HAP-1 (cell line): ENCODE measurements at regions not wholly inside any gene's neighbourhood (a gene's known extent, or its start where the extent isn't known, plus 50 kb on each side); places are given as distances from the start of the nearest gene placed in this dataset.

Experiments used
- DNase-seq, 2 experiments: peaks; one replicate each; pipeline ENCODE4 v3.0.0-alpha.2; 2016 to 2020; ENCODE audit warnings: low spot score in 2 of 2
- H3K27me3 ChIP-seq: fragments of 250-450 bp; sonication (Bioruptor Pico); 2 replicates; pipeline ENCODE4 v1.5.1; 2020; ENCODE audit warnings: low read depth, mild to moderate bottlenecking, moderate library complexity
- H3K36me3 ChIP-seq: fragments of 250-450 bp; sonication (Bioruptor Pico); replicated peaks from 2 replicates; pipeline ENCODE4 v1.5.1; 2020; ENCODE audit warnings: mild to moderate bottlenecking
- H3K4me1 ChIP-seq: fragments of 250-450 bp; sonication (Bioruptor Pico); 2 replicates; pipeline ENCODE4 v1.5.1; 2020; ENCODE audit warnings: mild to moderate bottlenecking
- H3K4me3 ChIP-seq: fragments of 250-450 bp; sonication (Bioruptor Pico); 2 replicates; pipeline ENCODE4 v1.5.1; 2020; ENCODE audit warnings: mild to moderate bottlenecking, moderate library complexity
- H3K9me3 ChIP-seq: fragments of 250-450 bp; sonication (Bioruptor Pico); 2 replicates; pipeline ENCODE4 v1.5.1; 2020; ENCODE audit warnings: mild to moderate bottlenecking, moderate library complexity
- in situ Hi-C: fragments of 300-500 bp; cut with MboI; formaldehyde crosslinking; loops from 3 replicates; pipeline ENCODE4 v1.14.3; 2020; ENCODE audit warnings: low sequenced_read_pairs, inconsistent platforms, mixed read lengths

- in situ Hi-C loops: no loop called here
- Histone ChIP-seq H3K4me3 (no peak overlapping the region), H3K27me3 (no peaks in the 10 kb centered on the region), H3K36me3 (no peaks in the 10 kb centered on the region), H3K9me3 (no peaks in the 10 kb centered on the region), H3K4me1 (no peaks in the 10 kb centered on the region)
- DNase-seq: peak in 1 of 2 experiments; percentile 16
Observed at GRCh38 chrX:150155436-150156035, 207.6 kb upstream of the MAMLD1 start.

- Histone ChIP-seq H3K36me3 (no peaks in the 10 kb centered on the region), H3K4me3 (no peak overlapping the region), H3K27me3 (no peaks in the 10 kb centered on the region), H3K4me1 (no peaks in the 10 kb centered on the region), H3K9me3 (no peaks in the 10 kb centered on the region)
- in situ Hi-C loops: no loop called here
- no peak for DNase-seq
Observed at GRCh38 chrX:150156615-150157014, 206.5 kb upstream of the MAMLD1 start.

- in situ Hi-C loops: no loop called here
- H3K9me3 ChIP-seq: no peaks in the 10 kb centered on the region
- no peak for DNase-seq
- H3K36me3 ChIP-seq: no peaks in the 10 kb centered on the region
- no peaks in the 10 kb centered on the region for H3K27me3 ChIP-seq
- no peaks in the 10 kb centered on the region for H3K4me1 ChIP-seq
- no peak overlapping the region for H3K4me3 ChIP-seq
Observed at GRCh38 chrX:150157291-150157690, 205.8 kb upstream of the MAMLD1 start.

GRCh38 chrX:150158554-150159332, 204.4 kb upstream of the MAMLD1 start:
- in situ Hi-C loops: no loop called here
- no peaks in the 10 kb centered on the region for H3K9me3 ChIP-seq

GRCh38 chrX:150159537-150159936, 203.6 kb upstream of the MAMLD1 start:
- Histone ChIP-seq H3K4me1 (no peaks in the 10 kb centered on the region), H3K27me3 (no peaks in the 10 kb centered on the region), H3K36me3 (no peaks in the 10 kb centered on the region), H3K4me3 (no peak overlapping the region), H3K9me3 (no peaks in the 10 kb centered on the region)
- in situ Hi-C loops: no loop called here
- DNase-seq: no peak

More at GRCh38 chrX:150158554-150159332, 204.4 kb upstream of the MAMLD1 start:
- Histone ChIP-seq H3K4me1 (no peaks in the 10 kb centered on the region), H3K36me3 (no peaks in the 10 kb centered on the region), H3K4me3 (no peak overlapping the region), H3K27me3 (no peaks in the 10 kb centered on the region)
- DNase-seq: no peak

GRCh38 chrX:150160656-150161055, 202.5 kb upstream of the MAMLD1 start:
- Histone ChIP-seq H3K9me3 (no peaks in the 10 kb centered on the region), H3K4me3 (no peak overlapping the region), H3K36me3 (no peaks in the 10 kb centered on the region), H3K27me3 (no peaks in the 10 kb centered on the region), H3K4me1 (no peaks in the 10 kb centered on the region)
- no peak for DNase-seq
- in situ Hi-C loops: no loop called here

GRCh38 chrX:150161193-150161592, 201.9 kb upstream of the MAMLD1 start:
- in situ Hi-C loops: no loop called here
- no peaks in the 10 kb centered on the region for H3K27me3 ChIP-seq
- DNase-seq: no peak

GRCh38 chrX:150162141-150162540, 201.0 kb upstream of the MAMLD1 start:
- no peaks in the 10 kb centered on the region for H3K4me1 ChIP-seq
- no peak overlapping the region for H3K4me3 ChIP-seq
- H3K27me3 ChIP-seq: no peaks in the 10 kb centered on the region
- H3K36me3 ChIP-seq: no peaks in the 10 kb centered on the region
- no peak for DNase-seq
- in situ Hi-C loops: no loop called here
- no peaks in the 10 kb centered on the region for H3K9me3 ChIP-seq

More at GRCh38 chrX:150161193-150161592, 201.9 kb upstream of the MAMLD1 start:
- Histone ChIP-seq H3K4me3 (no peak overlapping the region), H3K36me3 (no peaks in the 10 kb centered on the region), H3K4me1 (no peaks in the 10 kb centered on the region), H3K9me3 (no peaks in the 10 kb centered on the region)

- Histone ChIP-seq H3K27me3 (no peaks in the 10 kb centered on the region), H3K4me3 (no peak overlapping the region), H3K36me3 (no peaks in the 10 kb centered on the region), H3K4me1 (no peaks in the 10 kb centered on the region), H3K9me3 (no peaks in the 10 kb centered on the region)
- no peak for DNase-seq
- in situ Hi-C loops: no loop called here
Observed at GRCh38 chrX:150163221-150163930, 199.7 kb upstream of the MAMLD1 start.

- no peaks in the 10 kb centered on the region for H3K4me1 ChIP-seq
- H3K4me3 ChIP-seq: no peak overlapping the region
- H3K27me3 ChIP-seq: no peaks in the 10 kb centered on the region
- H3K9me3 ChIP-seq: no peaks in the 10 kb centered on the region
- no peaks in the 10 kb centered on the region for H3K36me3 ChIP-seq
- no peak for DNase-seq
- in situ Hi-C loops: no loop called here
Observed at GRCh38 chrX:150163956-150164726, 199.0 kb upstream of the MAMLD1 start.

GRCh38 chrX:150164971-150165600, 198.0 kb upstream of the MAMLD1 start:
- Histone ChIP-seq H3K27me3 (no peaks in the 10 kb centered on the region), H3K36me3 (no peaks in the 10 kb centered on the region), H3K4me1 (no peaks in the 10 kb centered on the region), H3K4me3 (no peak overlapping the region), H3K9me3 (no peaks in the 10 kb centered on the region)
- no peak for DNase-seq
- in situ Hi-C loops: no loop called here

- DNase-seq: no peak
- no peaks in the 10 kb centered on the region for H3K36me3 ChIP-seq
- in situ Hi-C loops: no loop called here
Observed at GRCh38 chrX:150165776-150166610, 197.1 kb upstream of the MAMLD1 start.

More at GRCh38 chrX:150165776-150166610, 197.1 kb upstream of the MAMLD1 start:
- H3K27me3 ChIP-seq: no peaks in the 10 kb centered on the region
- no peaks in the 10 kb centered on the region for H3K4me1 ChIP-seq
- H3K9me3 ChIP-seq: no peaks in the 10 kb centered on the region
- H3K4me3 ChIP-seq: no peak overlapping the region
